Peyer's patch (tissue), 4 donors: ENCODE measurements at regions not wholly inside any gene's neighbourhood (a gene's known extent, or its start where the extent isn't known, plus 50 kb on each side); places are given as distances from the start of the nearest gene placed in this dataset.

Experiments used
- CTCF ChIP-seq, 6 experiments: fragments of 450-650 bp in 4 of 6; fragments of 200-600 bp in 2 of 6; sonication (generic) in 1 of 6; IDR thresholded peaks; one replicate each; pipeline ENCODE4 v1.5.1; 2017 to 2019; ENCODE audit warnings: antibody characterized with exemption in 6 of 6, mild to moderate bottlenecking in 3 of 6, moderate library complexity in 1 of 6
- POLR2A ChIP-seq, 2 donors: fragments of 450-650 bp; IDR thresholded peaks; one replicate each; pipeline ENCODE4 v1.5.1; 2017; ENCODE audit warnings: antibody characterized with exemption in 2 of 2, mild to moderate bottlenecking in 2 of 2, moderate library complexity in 2 of 2

GRCh38 chr1:53409233-53409632 is 50.0 kb upstream of the DMRTB1 start:
- TF ChIP-seq CTCF (IDR thresholded peaks at IDR 0.05) (no peak), POLR2A (IDR thresholded peaks at IDR 0.05) (no peak)
